ENCODE measurements at regions not wholly inside any gene's neighbourhood (a gene's known extent, or its start where the extent isn't known, plus 50 kb on each side); places are given as distances from the start of the nearest gene placed in this dataset.

DNA sequence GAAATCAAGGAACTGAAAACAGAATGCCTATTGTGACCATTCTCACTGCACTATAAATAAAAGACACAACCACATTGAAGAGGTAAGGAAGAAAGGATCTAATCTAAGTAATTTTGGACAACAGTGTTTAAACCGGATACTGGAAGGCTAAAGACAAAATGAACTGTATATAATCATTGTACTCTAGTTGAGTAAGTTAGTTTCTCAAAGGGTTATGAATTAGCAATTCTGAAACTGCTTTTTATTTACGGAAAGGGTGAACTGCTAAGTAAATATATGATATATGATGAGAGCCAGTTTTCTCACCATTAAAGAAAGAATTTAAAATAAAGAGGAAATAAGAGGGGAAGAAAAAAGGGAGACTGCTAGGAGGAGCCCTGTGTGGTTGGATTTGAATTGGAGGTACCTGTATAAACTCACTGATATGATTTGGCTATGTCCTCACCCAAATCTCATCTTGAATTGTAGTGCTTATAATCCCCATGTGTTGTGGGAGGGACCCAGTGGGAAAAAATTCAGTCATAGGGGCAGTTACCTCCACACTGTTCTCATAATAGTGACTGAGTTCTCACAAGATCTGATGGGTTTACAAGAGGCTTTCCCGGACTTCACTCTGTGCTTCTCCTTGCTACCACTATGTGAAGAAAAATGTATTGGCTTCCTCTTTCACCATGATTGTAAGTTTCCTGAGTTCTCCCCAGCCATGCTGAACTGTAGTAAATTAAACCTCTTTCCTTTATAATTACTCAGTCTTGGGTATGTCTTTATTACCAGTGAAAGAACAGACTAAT lies 607.7 kb downstream of the PYDC2 start:
- Mint-ChIP-seq H3K4me3 (ENCODE audit: unreplicated experiment) (no peak overlapping the region), H3K36me3 (ENCODE audit: unreplicated experiment) (no peaks in the 10 kb centered on the region), H3K4me1 (ENCODE audit: low read depth, unreplicated experiment) (peaks cover 10% of the 10 kb centered on the region), H3K27me3 (ENCODE audit: unreplicated experiment) (peaks cover 2% of the 10 kb centered on the region), H3K27ac (ENCODE audit: unreplicated experiment) (no peak overlapping the region), H3K9me3 (ENCODE audit: unreplicated experiment) (peaks cover 3% of the 10 kb centered on the region)
- no peak for DNase-seq
- TF ChIP-seq, protein P1, sequence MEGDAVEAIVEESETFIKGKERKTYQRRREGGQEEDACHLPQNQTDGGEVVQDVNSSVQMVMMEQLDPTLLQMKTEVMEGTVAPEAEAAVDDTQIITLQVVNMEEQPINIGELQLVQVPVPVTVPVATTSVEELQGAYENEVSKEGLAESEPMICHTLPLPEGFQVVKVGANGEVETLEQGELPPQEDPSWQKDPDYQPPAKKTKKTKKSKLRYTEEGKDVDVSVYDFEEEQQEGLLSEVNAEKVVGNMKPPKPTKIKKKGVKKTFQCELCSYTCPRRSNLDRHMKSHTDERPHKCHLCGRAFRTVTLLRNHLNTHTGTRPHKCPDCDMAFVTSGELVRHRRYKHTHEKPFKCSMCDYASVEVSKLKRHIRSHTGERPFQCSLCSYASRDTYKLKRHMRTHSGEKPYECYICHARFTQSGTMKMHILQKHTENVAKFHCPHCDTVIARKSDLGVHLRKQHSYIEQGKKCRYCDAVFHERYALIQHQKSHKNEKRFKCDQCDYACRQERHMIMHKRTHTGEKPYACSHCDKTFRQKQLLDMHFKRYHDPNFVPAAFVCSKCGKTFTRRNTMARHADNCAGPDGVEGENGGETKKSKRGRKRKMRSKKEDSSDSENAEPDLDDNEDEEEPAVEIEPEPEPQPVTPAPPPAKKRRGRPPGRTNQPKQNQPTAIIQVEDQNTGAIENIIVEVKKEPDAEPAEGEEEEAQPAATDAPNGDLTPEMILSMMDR (IDR thresholded peaks at IDR 0.05; ENCODE audit: partially characterized antibody, unreplicated experiment), result no peak

DNA sequence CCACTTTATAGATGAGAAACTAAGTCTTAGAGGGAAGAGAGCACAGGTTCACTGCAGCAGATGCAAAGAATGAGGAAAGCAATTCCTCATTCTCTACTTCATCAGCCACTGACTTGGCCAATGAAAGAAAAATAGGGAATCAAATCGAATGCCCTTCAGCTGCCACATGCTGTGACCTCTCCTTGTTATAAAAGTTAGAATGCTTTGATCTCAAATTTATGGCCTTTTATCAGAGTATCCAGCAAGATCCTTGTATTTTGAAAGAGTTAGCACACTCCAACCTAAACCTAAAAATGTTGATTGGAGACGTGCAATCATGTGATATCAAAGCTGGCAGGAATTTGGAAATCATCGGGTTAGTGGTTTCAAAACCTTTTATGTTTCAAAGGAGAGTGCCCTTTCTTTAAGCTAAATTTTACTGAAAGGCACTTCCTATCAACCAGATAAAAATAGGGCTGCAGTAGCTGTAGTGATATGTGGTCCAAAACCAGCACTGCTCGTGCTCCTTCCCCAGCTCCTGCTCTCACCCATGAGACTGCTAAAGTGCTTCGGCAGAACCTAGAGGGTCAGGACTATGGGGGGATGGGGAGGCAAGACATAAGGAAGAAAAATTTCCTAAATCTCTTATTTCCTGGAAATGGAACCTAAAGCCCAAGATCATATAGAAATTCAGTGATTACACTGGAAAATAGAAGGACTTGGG lies 617.0 kb downstream of the PYDC2 start:
- Mint-ChIP-seq H3K27me3 (ENCODE audit: unreplicated experiment) (peaks cover 7% of the 10 kb centered on the region), H3K4me1 (ENCODE audit: low read depth, unreplicated experiment) (no peaks in the 10 kb centered on the region), H3K9me3 (ENCODE audit: unreplicated experiment) (no peaks in the 10 kb centered on the region), H3K4me3 (ENCODE audit: unreplicated experiment) (no peak overlapping the region), H3K36me3 (ENCODE audit: unreplicated experiment) (no peaks in the 10 kb centered on the region), H3K27ac (ENCODE audit: unreplicated experiment) (no peak overlapping the region)
- TF ChIP-seq, protein P1 (IDR thresholded peaks at IDR 0.05; ENCODE audit: partially characterized antibody, unreplicated experiment), result no peak
- no peak for DNase-seq

DNA sequence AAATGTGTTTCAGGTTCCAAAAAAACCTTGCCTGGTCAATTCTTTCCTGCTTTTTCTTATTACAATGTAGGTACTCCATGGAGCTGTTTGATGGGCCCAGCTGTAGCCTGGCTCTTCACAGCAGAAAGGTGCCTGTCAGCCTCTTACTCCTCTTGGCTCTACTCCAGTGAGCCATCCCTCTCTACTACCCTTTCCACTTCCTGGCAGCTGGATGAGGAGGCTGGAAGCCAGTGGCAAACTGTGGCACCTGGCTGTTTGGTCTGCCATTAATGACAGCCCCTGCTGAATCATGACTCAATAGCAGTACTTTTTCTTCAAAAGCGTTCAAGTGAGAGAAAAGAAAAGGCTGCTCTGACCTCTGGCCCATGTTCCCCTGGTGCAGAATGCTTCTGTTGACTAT lies 618.1 kb downstream of the PYDC2 start:
- no peak overlapping the region for H3K27ac Mint-ChIP-seq (ENCODE audit: unreplicated experiment)
- DNase-seq, result no peak
- peaks cover 7% of the 10 kb centered on the region for H3K27me3 Mint-ChIP-seq (ENCODE audit: unreplicated experiment)
- no peaks in the 10 kb centered on the region for H3K36me3 Mint-ChIP-seq (ENCODE audit: unreplicated experiment)
- H3K4me3 Mint-ChIP-seq (ENCODE audit: unreplicated experiment), result no peak overlapping the region
- no peaks in the 10 kb centered on the region for H3K4me1 Mint-ChIP-seq (ENCODE audit: low read depth, unreplicated experiment)
- TF ChIP-seq, protein P1 (IDR thresholded peaks at IDR 0.05; ENCODE audit: partially characterized antibody, unreplicated experiment), result no peak
- H3K9me3 Mint-ChIP-seq (ENCODE audit: unreplicated experiment), result no peaks in the 10 kb centered on the region

DNA sequence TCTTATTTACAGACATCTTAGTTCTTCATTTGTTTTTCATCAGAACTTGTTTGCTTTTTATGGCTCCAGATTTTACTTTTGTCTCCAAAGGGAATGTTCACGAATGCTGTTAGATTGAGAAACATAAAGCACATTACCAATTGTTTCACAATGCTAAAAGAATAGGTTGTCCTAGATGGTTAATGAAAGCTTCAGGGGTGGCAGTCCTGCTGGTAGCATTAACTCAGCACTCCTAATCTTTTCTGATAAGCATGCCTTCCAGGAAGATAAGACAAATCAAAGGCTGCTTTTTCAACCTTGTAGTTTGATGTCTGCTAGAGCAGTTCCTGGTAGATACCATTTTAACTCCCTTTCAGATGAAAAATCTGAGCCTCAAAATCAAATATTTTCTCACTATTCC lies 619.4 kb downstream of the PYDC2 start:
- Mint-ChIP-seq H3K36me3 (ENCODE audit: unreplicated experiment) (no peaks in the 10 kb centered on the region), H3K27ac (ENCODE audit: unreplicated experiment) (no peak overlapping the region), H3K27me3 (ENCODE audit: unreplicated experiment) (peaks cover 1% of the 10 kb centered on the region), H3K9me3 (ENCODE audit: unreplicated experiment) (no peaks in the 10 kb centered on the region), H3K4me1 (ENCODE audit: low read depth, unreplicated experiment) (no peaks in the 10 kb centered on the region), H3K4me3 (ENCODE audit: unreplicated experiment) (no peak overlapping the region)
- TF ChIP-seq, protein P1 (IDR thresholded peaks at IDR 0.05; ENCODE audit: partially characterized antibody, unreplicated experiment), result no peak
- no peak for DNase-seq
